GM18858 (cell line): ENCODE measurements at regions not wholly inside any gene's neighbourhood (a gene's known extent, or its start where the extent isn't known, plus 50 kb on each side); places are given as distances from the start of the nearest gene placed in this dataset.

Experiments
- ATAC-seq: cut with Tn5 transposase; IDR thresholded peaks from one replicate; pipeline ENCODE4 v1.9.1; 2021; ENCODE audit not compliant: unreplicated experiment

DNA sequence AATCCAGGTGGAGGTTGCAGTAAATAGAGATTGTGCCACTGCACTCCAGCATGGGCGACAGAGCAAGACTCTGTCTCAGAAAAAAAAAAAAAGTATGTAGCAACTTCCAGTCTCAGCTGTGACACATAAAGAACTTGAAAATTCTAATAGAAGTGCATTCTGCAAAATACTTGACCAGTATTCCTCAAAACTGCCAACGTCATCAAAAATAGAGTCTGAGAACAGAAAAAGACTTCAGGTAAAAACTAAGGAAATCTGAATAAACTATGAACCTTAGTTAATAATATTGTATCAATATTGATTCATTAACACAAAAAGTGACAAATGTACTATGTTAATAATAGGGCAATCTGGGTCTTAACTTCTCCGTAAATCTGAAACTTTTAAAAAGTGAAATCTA is 76.7 kb upstream of the WDR75 start:
- no peak for ATAC-seq

DNA sequence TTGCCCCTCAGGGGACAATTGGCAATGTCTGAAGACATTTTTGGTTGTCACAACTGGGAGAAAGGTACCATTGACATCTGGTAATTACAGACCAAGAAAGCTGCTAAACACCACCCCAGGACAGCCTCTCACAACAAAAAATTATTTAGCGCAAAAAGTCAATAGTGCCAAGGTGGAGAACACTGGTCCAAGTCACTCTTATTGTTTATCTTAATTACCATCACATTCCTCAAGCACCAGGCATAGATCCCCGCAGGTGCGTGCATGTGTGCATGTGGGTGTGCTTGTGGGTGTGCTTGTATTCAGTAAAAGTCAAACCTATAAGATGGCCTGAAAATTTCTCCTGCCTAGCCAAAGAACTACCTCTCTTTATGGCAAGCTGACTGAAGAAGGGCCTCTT is 74.9 kb upstream of the WDR75 start:
- no peak for ATAC-seq

DNA sequence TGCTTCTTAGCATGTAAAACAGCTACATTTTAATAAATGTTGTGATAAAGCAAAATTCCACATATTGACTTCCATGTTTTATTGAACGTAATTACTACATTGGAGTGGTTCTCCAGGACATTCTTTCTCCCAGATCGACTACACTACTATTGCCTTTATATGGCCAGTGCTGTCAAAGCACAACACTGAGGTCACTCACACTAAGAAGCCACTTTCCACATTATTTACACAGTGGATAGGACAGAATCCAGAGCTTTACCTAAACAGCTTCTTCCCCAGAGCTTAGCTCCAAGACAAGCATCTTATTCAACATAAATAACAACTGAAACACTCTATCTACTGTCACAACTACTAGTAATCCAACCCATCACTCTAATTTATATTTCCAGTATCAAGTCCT is 73.9 kb upstream of the WDR75 start:
- ATAC-seq, result no peak

DNA sequence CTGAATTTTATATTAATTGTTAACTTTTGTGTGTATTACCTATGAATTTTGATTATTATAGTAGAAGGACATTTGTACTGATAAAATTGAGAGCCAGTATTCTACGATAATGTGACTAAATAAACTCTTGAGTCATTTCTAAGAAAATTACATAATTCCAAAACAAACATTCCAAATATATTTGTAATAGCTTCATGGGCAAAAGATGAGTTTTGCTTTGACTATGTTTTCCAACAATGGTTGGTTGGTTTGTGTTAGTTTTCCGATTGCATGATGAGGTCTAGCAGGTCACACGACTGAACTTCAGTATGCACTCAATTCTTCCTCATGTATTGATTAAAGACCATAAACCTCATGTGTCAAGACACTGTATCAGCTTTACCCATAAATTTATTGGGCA is 71.7 kb upstream of the WDR75 start:
- no peak for ATAC-seq

DNA sequence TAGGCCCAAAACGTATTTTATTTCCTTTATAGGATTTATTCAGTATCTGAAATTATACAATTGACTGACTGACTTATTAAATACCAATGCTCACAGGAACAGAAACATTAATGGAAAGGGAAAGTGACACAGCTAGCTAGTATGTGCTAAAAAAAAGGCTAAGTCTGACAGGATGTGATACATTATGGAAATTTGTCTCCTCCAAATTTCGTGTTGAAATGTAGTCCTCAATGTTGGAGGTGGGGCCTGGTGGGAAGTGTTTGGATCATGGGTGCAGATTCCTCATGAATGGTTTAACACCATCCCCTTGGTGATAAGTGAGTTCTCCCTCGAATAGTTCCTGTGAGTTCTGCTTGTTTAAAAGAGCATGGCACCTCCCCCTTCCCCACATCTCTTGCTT is 70.6 kb upstream of the WDR75 start:
- no peak for ATAC-seq

DNA sequence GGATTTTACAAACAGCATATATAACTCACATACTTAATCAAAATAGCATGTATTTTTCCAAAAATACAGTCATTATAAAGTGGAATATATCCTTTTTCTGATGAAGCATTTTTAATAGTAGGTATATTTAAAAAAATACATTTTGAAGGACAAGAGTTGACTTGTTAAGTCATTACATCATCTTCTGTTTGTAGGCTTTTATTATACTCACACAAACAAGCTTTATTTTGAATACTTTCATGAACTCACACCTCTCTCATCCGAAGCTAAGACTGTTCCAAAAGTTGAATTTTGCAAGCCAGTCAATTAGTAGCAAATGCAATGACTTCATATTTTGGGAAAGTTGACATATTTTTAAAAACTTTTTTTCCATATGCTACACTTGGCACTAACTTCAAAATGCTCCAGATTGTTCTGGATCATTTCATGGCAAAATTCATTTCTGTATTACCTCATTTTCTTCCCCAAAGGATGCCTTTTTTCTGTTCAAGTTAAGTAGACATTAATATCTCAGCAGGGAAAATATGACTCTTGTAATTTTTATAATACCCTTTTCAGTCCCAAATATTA is 68.5 kb upstream of the WDR75 start:
- ATAC-seq, result no peak

DNA sequence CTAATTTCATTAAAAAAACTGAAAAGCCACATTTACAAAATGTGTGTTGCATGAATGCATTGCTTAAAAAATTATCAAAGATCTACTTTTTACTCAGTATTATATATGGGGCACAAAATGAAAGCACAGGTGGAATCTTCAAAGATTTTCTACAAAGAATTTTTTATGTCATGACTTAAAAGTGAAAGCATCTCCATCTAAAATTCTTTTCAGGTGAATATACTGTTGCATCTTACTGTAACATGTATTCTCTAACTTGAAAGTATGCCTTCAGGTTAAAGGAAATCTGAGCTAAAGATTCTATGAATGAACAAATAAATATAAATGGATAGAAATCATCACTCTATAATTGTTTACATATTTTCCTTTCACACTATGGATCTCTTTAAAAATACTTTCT is 66.8 kb upstream of the WDR75 start:
- no peak for ATAC-seq

DNA sequence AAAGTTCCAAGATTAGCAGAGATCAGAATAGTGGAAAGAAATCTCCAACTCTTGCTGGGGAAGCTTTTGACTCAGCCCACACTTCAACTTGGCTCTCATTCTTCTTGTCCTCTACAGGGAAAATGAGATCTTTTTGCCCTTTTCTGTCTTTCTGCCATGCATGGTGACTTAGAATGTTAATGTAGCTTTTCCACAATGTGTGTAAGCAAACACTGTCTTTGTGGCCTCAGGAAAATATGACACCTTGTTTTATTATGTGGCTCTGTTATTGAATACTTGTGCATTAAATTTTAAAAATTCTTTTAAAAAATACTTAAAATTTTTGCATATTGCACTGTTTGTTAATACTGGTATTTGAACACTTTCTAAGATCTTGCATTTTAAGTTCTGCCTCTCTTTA is 65.4 kb upstream of the WDR75 start:
- ATAC-seq, result no peak

DNA sequence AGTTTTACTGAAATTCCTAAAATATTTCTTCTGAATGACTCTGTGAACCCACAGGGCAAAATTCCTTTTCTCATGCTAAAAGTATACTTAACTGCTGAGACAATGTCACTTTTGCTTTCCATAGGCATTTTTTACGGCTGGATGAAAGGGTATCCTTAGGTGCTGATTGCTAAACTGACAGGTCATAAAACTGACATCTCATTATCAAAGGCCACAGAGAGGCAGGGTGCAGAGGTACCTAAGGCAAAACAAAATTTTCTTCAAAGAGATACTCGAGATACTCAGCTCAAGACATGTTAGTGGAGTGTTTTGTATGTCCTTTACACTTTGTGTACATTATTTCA is 62.0 kb upstream of the WDR75 start:
- no peak for ATAC-seq

DNA sequence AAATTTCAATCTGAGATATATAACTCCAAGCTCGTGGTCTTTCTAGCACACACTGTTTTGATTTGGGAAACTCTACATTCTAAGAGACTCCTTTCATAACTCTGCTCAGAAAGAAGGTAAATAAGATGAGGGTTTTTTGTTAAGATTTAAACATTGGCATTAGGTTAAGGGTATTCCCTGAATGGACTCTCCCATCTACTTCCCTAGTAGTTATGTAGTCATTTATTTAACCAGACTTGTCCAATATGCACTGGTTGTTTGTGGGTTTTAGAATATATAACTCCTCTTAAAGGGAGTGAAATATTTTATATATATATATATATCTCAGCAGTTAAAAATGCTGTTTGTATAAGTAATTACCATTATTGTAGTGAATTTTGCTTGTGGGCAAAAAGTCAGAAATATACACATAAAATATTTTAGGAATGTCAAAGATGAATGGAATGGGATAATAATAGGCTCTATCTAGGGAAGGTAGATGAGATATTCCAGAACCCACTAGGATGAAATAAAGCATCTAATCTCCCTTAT is 61.5 kb upstream of the WDR75 start:
- ATAC-seq, result no peak

DNA sequence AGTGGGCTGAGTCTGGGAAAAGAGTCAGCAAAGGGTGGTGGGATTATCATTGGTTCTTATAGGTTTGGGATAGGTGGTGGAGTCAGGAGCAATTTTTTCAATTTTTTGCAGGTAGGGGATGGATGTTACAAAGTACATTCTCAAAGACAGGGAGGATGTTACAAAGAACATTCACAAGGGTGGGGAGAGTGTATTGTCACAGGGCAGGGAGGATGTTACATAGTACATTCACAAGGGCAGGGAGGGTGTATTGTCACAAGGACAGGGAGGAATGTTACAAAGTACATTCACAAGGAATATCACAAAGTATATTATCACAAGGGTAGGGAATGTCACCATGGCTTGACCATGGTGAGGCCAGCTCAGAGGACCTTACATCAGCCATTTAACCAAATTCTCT is 58.6 kb upstream of the WDR75 start:
- no peak for ATAC-seq

DNA sequence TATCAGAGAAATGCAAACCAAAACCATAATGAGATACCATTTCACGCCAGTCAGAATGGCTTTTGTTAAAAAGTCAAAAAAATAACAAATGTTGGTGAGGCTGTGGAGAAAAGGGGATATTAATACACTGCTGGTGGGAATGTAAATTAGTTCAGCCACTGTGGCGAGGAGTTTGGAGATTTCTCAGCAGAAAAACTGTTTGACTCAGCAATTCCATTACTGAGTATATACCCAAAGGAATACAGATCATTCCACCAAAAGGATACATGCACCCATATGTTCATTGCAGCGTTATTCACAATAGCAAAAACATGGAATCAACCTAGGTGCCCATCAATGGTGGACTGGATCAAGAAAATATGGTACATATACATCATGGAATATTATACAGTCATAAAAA is 54.5 kb upstream of the WDR75 start:
- ATAC-seq, result no peak

DNA sequence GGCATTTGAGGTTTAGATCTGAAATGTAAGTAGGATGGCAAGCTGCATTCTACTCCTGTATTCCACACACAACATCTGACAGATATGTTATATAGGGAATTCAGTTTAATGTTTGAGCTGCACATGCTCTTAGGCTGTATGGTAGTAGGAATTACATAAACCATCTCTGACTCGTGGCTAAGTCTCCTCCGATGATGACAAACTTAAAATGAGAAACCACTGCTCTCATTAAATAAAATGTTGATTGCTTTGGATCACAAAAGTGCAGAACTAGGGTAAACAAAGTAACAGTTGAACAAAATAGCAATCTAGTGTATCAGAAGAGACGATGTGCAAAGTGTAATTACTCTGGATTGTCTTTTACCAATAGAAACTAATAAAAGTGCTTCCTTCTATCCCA is 50.1 kb upstream of the WDR75 start:
- ATAC-seq, result no peak
